ENCODE measurements at regions not wholly inside any gene's neighbourhood (a gene's known extent, or its start where the extent isn't known, plus 50 kb on each side); places are given as distances from the start of the nearest gene placed in this dataset.

GRCh38 chr5:133700251-133700650 lies 87.9 kb upstream of the FSTL4 start:
- TF ChIP-seq ZFX (IDR thresholded peaks at IDR 0.05), result no peak
- TF ChIP-seq CTCF (conservative IDR thresholded peaks at IDR 0.05), result no peak
- H3K27ac ChIP-seq, result no peak overlapping the region

GRCh38 chr5:133698646-133699526 lies 86.5 kb upstream of the FSTL4 start:
- no peak overlapping the region for H3K27ac ChIP-seq
- TF ChIP-seq ZFX (IDR thresholded peaks at IDR 0.05), result no peak
- no peak for TF ChIP-seq CTCF (conservative IDR thresholded peaks at IDR 0.05)

- no peak overlapping the region for H3K27ac ChIP-seq
- TF ChIP-seq ZFX (IDR thresholded peaks at IDR 0.05) (no peak), CTCF (conservative IDR thresholded peaks at IDR 0.05) (no peak)
Observed at GRCh38 chr5:133698259-133698554, 85.9 kb upstream of the FSTL4 start.

- TF ChIP-seq ZFX (IDR thresholded peaks at IDR 0.05) (no peak), CTCF (conservative IDR thresholded peaks at IDR 0.05) (no peak)
- no peak overlapping the region for H3K27ac ChIP-seq
Observed at GRCh38 chr5:133697536-133698258, 85.4 kb upstream of the FSTL4 start.

- TF ChIP-seq CTCF (conservative IDR thresholded peaks at IDR 0.05) (no peak), ZFX (IDR thresholded peaks at IDR 0.05) (no peak)
- no peak overlapping the region for H3K27ac ChIP-seq
Observed at GRCh38 chr5:133696782-133697507, 84.6 kb upstream of the FSTL4 start.

- no peak overlapping the region for H3K27ac ChIP-seq
- TF ChIP-seq CTCF (conservative IDR thresholded peaks at IDR 0.05), result no peak
- TF ChIP-seq ZFX (IDR thresholded peaks at IDR 0.05), result no peak
Observed at GRCh38 chr5:133696006-133696584, 83.8 kb upstream of the FSTL4 start.
